H1 (cell line): ENCODE measurements at regions not wholly inside any gene's neighbourhood (a gene's known extent, or its start where the extent isn't known, plus 50 kb on each side); places are given as distances from the start of the nearest gene placed in this dataset.

Experiments used
- BRCA1 ChIP-seq: IDR thresholded peaks from 2 replicates; pipeline ENCODE4 v1.6.1; 2012; ENCODE audit warnings: low read depth, low read length, improper control_type of control experiment
- CTCF ChIP-seq, 3 experiments: IDR thresholded peaks; 1 replicate in 2 of 3; 2 replicates in 1 of 3; pipeline versions ENCODE4 v1.5.1 to v1.6.1; 2011; ENCODE audit warnings: low read length in 3 of 3, mild to moderate bottlenecking in 3 of 3, inconsistent platforms in 2 of 3, low read depth in 1 of 3, moderate library complexity in 1 of 3; ENCODE audit not compliant: insufficient read depth in 1 of 3; ENCODE audit errors: control extremely low read depth in 1 of 3
- GABPA ChIP-seq: IDR thresholded peaks from 2 replicates; pipeline ENCODE4 v1.6.1; 2011; ENCODE audit warnings: mild to moderate bottlenecking, low read length, moderate library complexity, borderline replicate concordance; ENCODE audit not compliant: insufficient read depth
- JUND ChIP-seq: IDR thresholded peaks from 2 replicates; pipeline ENCODE4 v1.6.1; 2011; ENCODE audit warnings: mild to moderate bottlenecking, improper control_type of control experiment, low read length
- KDM5A ChIP-seq: fragments of 200-600 bp; IDR thresholded peaks from 2 replicates; pipeline ENCODE4 v1.7.1; 2012; ENCODE audit warnings: mild to moderate bottlenecking, low read length, inconsistent platforms, mixed read lengths
- MAFK ChIP-seq: IDR thresholded peaks from 2 replicates; pipeline ENCODE4 v1.6.1; 2012; ENCODE audit warnings: low read depth, mild to moderate bottlenecking, improper control_type of control experiment, low read length
- MAX ChIP-seq: IDR thresholded peaks from 2 replicates; pipeline ENCODE4 v1.6.1; 2012; ENCODE audit warnings: inconsistent platforms
- TEAD4 ChIP-seq: IDR thresholded peaks from 2 replicates; pipeline ENCODE4 v1.6.1; 2012; ENCODE audit warnings: low read depth, low read length, inconsistent platforms, mixed read lengths
- USF2 ChIP-seq: IDR thresholded peaks from 2 replicates; pipeline ENCODE4 v1.6.1; 2011; ENCODE audit warnings: low read length, improper control_type of control experiment

- TF ChIP-seq CTCF (IDR thresholded peaks at IDR 0.05; ENCODE audit: control extremely low read depth in 1 of 3, insufficient read depth in 1 of 3, low read depth in 1 of 3, low read length in 3 of 3) (no peak), KDM5A (no peak), MAFK (no peak), USF2 (no peak), MAX (no peak), TEAD4 (no peak), BRCA1 (no peak), GABPA (no peak), JUND (no peak)
These were observed 233.6 kb downstream of the ACTL7B start (continued) for GRCh38 chr9:108621991-108622855.
